B cell (primary cell): ENCODE measurements at regions not wholly inside any gene's neighbourhood (a gene's known extent, or its start where the extent isn't known, plus 50 kb on each side); places are given as distances from the start of the nearest gene placed in this dataset.

Experiments
- ATAC-seq: fragments of 200-7000 bp; cut with Tn5 transposase; one replicate; pipeline ENCODE4 v1.10.0; 2021; ENCODE audit warnings: low read depth, mild to moderate bottlenecking, moderate number of reproducible peaks, moderate library complexity
- CTCF ChIA-PET: fragments of 350-600 bp; sonication (Branson Sonifier 250); formaldehyde crosslinking; loops from one replicate; lab custom pipeline; 2021; ENCODE audit warnings: antibody characterized with exemption, inconsistent platforms; lab: Charles Lee
- POLR2A ChIA-PET: fragments of 350-600 bp; sonication (Branson Sonifier 250); formaldehyde crosslinking; loops from one replicate; lab custom pipeline; 2021; ENCODE audit warnings: antibody characterized with exemption; lab: Charles Lee
- DNase-seq: peaks from one replicate; pipeline ENCODE4 v3.0.0; 2013
- H2AFZ ChIP-seq: 2 replicates; pipeline ENCODE4 v1.6.1; 2012; ENCODE audit warnings: mild to moderate bottlenecking, low read depth, low read length; ENCODE audit not compliant: insufficient read depth, poor library complexity, severe bottlenecking
- H3K27ac ChIP-seq, 2 donors: 1 replicate in 1 of 2; 2 replicates in 1 of 2; pipeline ENCODE4 v1.5.1; 2012 to 2013; ENCODE audit warnings: low read length in 2 of 2, mild to moderate bottlenecking in 2 of 2, moderate library complexity in 1 of 2
- H3K27me3 ChIP-seq, 4 experiments: fragments of 200-600 bp in 1 of 4; sonication (generic) in 1 of 4; replicated peaks in 1 of 4; 1 replicate in 2 of 4; 2 replicates in 2 of 4; pipeline versions ENCODE4 v1.6.1 to v1.7.0; 2013 to 2016; ENCODE audit warnings: low read length in 3 of 4, mild to moderate bottlenecking in 2 of 4, mixed read lengths in 1 of 4, moderate library complexity in 1 of 4; ENCODE audit not compliant: insufficient read depth in 4 of 4, control insufficient read depth in 3 of 4; ENCODE audit errors: control extremely low read depth in 1 of 4
- H3K36me3 ChIP-seq, 2 experiments: replicated peaks in 1 of 2; 1 replicate in 1 of 2; 2 replicates in 1 of 2; pipeline versions ENCODE4 v1.6.1 to v1.7.1; 2013; ENCODE audit warnings: low read length in 1 of 2; ENCODE audit not compliant: insufficient read depth in 2 of 2, control insufficient read depth in 1 of 2; ENCODE audit errors: control extremely low read depth in 1 of 2, extremely low read depth in 1 of 2
- H3K4me1 ChIP-seq, 2 donors: fragments of 200-600 bp in 1 of 2; sonication (generic) in 1 of 2; 1 replicate in 1 of 2; 2 replicates in 1 of 2; pipeline versions ENCODE4 v1.5.1 to v1.6.1; 2013 to 2017; ENCODE audit warnings: low read length in 2 of 2; ENCODE audit not compliant: control insufficient read depth in 2 of 2, insufficient read depth in 2 of 2
- H3K4me2 ChIP-seq: replicated peaks from 2 replicates; pipeline ENCODE3; 2012; ENCODE audit warnings: mild to moderate bottlenecking, low read depth, low read length; ENCODE audit not compliant: poor library complexity, severe bottlenecking
- H3K4me3 ChIP-seq, 5 experiments: fragments of 200-600 bp in 1 of 5; sonication (generic) in 1 of 5; 1 replicate in 3 of 5; 2 replicates in 2 of 5; pipeline versions ENCODE4 v1.5.1 to v1.7.0; 2011 to 2016; ENCODE audit warnings: low read length in 4 of 5, mild to moderate bottlenecking in 4 of 5, low read depth in 2 of 5, control low read depth in 1 of 5, moderate library complexity in 1 of 5; ENCODE audit not compliant: insufficient read depth in 1 of 5; ENCODE audit errors: control extremely low read depth in 1 of 5, extremely low read depth in 1 of 5
- H3K79me2 ChIP-seq: fragments of 200-600 bp; sonication (generic); one replicate; pipeline ENCODE4 v1.6.0; 2016; ENCODE audit warnings: low read length; ENCODE audit not compliant: control insufficient read depth, insufficient read depth
- H3K9ac ChIP-seq: fragments of 200-600 bp; sonication (generic); 2 replicates; pipeline ENCODE4 v1.6.1; 2017; ENCODE audit warnings: mild to moderate bottlenecking, low read length, moderate library complexity
- H3K9me3 ChIP-seq, 3 donors: one replicate each; pipeline versions ENCODE4 v1.6.1 to v1.7.1; 2013; ENCODE audit warnings: low read length in 2 of 3; ENCODE audit not compliant: control insufficient read depth in 2 of 3, insufficient read depth in 1 of 3; ENCODE audit errors: control extremely low read depth in 1 of 3
- H4K20me1 ChIP-seq: 2 replicates; pipeline ENCODE4 v1.6.0; 2012; ENCODE audit warnings: mild to moderate bottlenecking, low read length; ENCODE audit not compliant: insufficient read depth, control insufficient read depth, poor library complexity, severe bottlenecking
- H3K27ac Mint-ChIP-seq: one replicate; pipeline ENCODE4 v1.8.0; 2021; ENCODE audit warnings: mixed read lengths
- H3K27me3 Mint-ChIP-seq: one replicate; pipeline ENCODE4 v1.8.0; 2021; ENCODE audit warnings: mixed read lengths
- H3K4me1 Mint-ChIP-seq: one replicate; pipeline ENCODE4 v1.8.0; 2021; ENCODE audit warnings: mixed read lengths
- H3K4me3 Mint-ChIP-seq: one replicate; pipeline ENCODE4 v1.8.0; 2021; ENCODE audit warnings: mixed read lengths
- H3K9me3 Mint-ChIP-seq: one replicate; pipeline ENCODE4 v1.8.0; 2022; ENCODE audit warnings: mixed read lengths; ENCODE audit not compliant: insufficient read depth
- EZH2 ChIP-seq: IDR thresholded peaks from 2 replicates; pipeline ENCODE4 v1.6.1; 2012; ENCODE audit warnings: borderline replicate concordance, low read depth, mild to moderate bottlenecking, moderate library complexity, low read length; ENCODE audit not compliant: insufficient read depth, poor library complexity, severe bottlenecking
- WGBS: methylation state at CpG from one replicate; pipeline ENCODE4 v1.1.5; 2013; ENCODE audit warnings: missing lambda C conversion rate; ENCODE audit not compliant: insufficient coverage; 5-methylcytosine and 5-hydroxymethylcytosine counted together
- intact Hi-C: fragments of 100-400 bp; cut with micrococcal nuclease; formaldehyde crosslinking; loops from one replicate; pipeline ENCODE4 v1.10.0; 2022
- TF ChIP-seq, protein P1 (sequence below): fragments of 200-600 bp; IDR thresholded peaks from one replicate; pipeline ENCODE4 v1.8.0; 2022; ENCODE audit warnings: antibody characterized with exemption, mild to moderate bottlenecking

DNA sequence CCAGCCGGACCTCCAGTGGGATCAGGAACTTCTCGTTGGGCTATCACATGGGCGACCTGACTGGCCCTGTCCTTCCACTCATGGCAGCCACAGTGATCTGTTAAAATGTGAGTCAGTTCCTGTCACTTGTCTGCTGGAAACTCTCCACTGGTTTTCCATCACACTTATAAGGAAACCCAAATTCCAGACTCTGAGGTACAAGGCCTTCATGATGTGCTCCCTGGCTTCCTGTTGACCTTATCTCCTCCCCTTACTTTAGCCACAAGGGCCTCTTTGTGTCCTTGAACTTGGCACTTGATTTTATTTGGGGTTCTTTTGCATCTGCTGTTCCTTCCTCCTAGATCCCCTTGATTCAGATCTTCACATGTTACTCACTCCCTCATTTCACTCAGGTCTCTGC, 96.8 kb downstream of the TENT5C start:
- DNase-seq (no peak), ATAC-seq (no peak)
- CTCF ChIA-PET: interaction anchor here (0.6 to 1.8 kb wide), 2 partner anchors 8 to 52 kb away, joined by 3 to 7 read pairs; no protein-coding TSS in a partner anchor
- Histone ChIP-seq H4K20me1 (no peaks in the 10 kb centered on the region), H3K27me3 (peaks cover 0 to 3% (median 1%) of the 10 kb centered on the region in 4 experiments), H3K27ac (no peak overlapping the region), H3K9me3 (peaks cover 0 to 9% (median 0%) of the 10 kb centered on the region in 3 donors), H2AFZ (no peak overlapping the region), H3K4me1 (no peaks in the 10 kb centered on the region), H3K4me3 (no peak overlapping the region), H3K9ac (no peak overlapping the region), H3K4me2 (no peak overlapping the region), H3K36me3 (no peaks in the 10 kb centered on the region), H3K79me2 (no peaks in the 10 kb centered on the region)
- H3K4me1 Mint-ChIP-seq: no peaks in the 10 kb centered on the region
- POLR2A ChIA-PET: no interaction called here
- TF ChIP-seq EZH2: no peak
- TF ChIP-seq, protein P1, sequence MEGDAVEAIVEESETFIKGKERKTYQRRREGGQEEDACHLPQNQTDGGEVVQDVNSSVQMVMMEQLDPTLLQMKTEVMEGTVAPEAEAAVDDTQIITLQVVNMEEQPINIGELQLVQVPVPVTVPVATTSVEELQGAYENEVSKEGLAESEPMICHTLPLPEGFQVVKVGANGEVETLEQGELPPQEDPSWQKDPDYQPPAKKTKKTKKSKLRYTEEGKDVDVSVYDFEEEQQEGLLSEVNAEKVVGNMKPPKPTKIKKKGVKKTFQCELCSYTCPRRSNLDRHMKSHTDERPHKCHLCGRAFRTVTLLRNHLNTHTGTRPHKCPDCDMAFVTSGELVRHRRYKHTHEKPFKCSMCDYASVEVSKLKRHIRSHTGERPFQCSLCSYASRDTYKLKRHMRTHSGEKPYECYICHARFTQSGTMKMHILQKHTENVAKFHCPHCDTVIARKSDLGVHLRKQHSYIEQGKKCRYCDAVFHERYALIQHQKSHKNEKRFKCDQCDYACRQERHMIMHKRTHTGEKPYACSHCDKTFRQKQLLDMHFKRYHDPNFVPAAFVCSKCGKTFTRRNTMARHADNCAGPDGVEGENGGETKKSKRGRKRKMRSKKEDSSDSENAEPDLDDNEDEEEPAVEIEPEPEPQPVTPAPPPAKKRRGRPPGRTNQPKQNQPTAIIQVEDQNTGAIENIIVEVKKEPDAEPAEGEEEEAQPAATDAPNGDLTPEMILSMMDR: no peak
- intact Hi-C loops: no loop called here
- H3K27me3 Mint-ChIP-seq: peaks cover 13% of the 10 kb centered on the region
- no peak overlapping the region for H3K4me3 Mint-ChIP-seq
- H3K9me3 Mint-ChIP-seq: peaks cover 4% of the 10 kb centered on the region
- WGBS: 97% methylated on average over 3 of the region's 3 CpGs
- H3K27ac Mint-ChIP-seq: no peak overlapping the region

DNA sequence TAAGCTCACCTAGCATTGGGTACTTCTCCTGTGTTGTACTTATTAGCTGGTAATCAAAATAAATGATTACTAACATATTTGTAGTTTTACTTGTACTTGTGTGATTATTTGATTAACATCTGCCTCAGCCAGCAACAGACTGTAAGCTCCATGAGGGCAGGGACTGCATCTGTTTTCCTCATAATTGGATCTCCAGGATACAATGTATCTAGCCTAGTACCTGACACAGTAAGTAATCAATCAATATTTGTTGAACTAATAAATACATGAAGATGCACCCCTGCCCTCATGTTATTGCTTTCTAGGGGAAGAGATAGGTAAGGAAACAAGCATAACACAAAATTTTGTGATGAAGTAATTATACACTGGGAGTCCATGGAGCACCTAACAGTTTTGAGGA, 101.5 kb downstream of the TENT5C start:
- Histone ChIP-seq H3K4me2 (no peak overlapping the region), H3K27ac (no peak overlapping the region), H3K27me3 (peaks cover 0 to 10% (median 4%) of the 10 kb centered on the region in 4 experiments), H3K79me2 (no peaks in the 10 kb centered on the region), H3K9ac (no peak overlapping the region), H4K20me1 (no peaks in the 10 kb centered on the region), H3K36me3 (no peaks in the 10 kb centered on the region), H3K4me1 (no peaks in the 10 kb centered on the region), H3K4me3 (no peak overlapping the region), H3K9me3 (peaks cover 0 to 9% (median 0%) of the 10 kb centered on the region in 3 donors), H2AFZ (no peak overlapping the region)
- DNase-seq (no peak), ATAC-seq (no peak)
- Mint-ChIP-seq H3K4me1 (no peaks in the 10 kb centered on the region), H3K4me3 (no peak overlapping the region), H3K27me3 (peaks cover 23% of the 10 kb centered on the region), H3K9me3 (peaks cover 4% of the 10 kb centered on the region), H3K27ac (no peak overlapping the region)
- CTCF ChIA-PET: no interaction called here
- POLR2A ChIA-PET: no interaction called here
- TF ChIP-seq, protein P1: no peak
- TF ChIP-seq EZH2: no peak
- intact Hi-C loops: no loop called here
